T47D (cell line): ENCODE measurements at regions not wholly inside any gene's neighbourhood (a gene's known extent, or its start where the extent isn't known, plus 50 kb on each side); places are given as distances from the start of the nearest gene placed in this dataset.

Experiments used
- DNase-seq, 2 experiments: peaks; one replicate each; pipeline versions ENCODE4 v3.0.0 to v3.0.0-alpha.2; 2011 to 2012; ENCODE audit warnings: low read depth in 1 of 2, low spot score in 1 of 2
- JUND ChIP-seq: IDR thresholded peaks from 2 replicates; pipeline ENCODE4 v1.6.1; 2012; ENCODE audit warnings: low read depth
- in situ Hi-C: cut with HindIII; loops from 2 replicates; pipeline ENCODE4 v1.10.0; 2016; ENCODE audit warnings: low sequenced_read_pairs, low pct_unique_long_range_greater_than_20kb

DNA sequence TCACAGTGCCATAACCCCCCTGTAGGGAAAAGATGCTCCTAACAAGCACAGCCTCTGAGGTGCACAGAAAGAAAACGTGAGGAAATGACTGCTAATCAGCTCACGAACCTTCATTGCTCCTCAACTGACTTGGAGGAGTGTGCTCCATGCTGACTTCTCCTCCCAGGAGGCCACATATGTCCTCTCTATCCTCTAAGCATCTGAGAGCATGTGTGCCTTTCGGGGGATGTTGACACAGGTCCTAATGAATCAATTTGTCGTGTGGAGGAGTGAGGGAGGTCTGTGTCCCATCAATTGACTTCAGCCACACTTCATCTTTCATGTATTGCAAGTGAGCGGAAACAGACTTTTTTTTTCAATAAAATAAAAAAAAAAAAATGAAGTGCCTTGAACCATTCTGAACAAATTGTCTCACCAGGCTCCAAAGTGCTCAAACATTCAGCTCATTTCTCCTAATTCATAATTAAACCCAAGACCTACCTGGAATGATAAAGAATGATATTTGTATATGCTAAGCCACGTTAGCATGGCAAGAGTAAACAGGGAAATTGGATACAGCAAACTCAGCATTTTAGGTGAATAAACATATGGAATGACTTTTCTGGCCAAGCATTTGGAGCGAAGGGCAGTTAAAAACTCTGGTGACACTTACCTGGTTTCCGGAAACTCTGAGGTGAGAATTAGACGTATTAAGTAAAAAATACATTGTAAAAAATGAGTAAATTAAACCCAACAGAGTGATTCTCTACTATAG lies 317.6 kb upstream of the FAT3 start:
- in situ Hi-C loops: no loop called here
- no peak for TF ChIP-seq JUND
- no peak for DNase-seq

DNA sequence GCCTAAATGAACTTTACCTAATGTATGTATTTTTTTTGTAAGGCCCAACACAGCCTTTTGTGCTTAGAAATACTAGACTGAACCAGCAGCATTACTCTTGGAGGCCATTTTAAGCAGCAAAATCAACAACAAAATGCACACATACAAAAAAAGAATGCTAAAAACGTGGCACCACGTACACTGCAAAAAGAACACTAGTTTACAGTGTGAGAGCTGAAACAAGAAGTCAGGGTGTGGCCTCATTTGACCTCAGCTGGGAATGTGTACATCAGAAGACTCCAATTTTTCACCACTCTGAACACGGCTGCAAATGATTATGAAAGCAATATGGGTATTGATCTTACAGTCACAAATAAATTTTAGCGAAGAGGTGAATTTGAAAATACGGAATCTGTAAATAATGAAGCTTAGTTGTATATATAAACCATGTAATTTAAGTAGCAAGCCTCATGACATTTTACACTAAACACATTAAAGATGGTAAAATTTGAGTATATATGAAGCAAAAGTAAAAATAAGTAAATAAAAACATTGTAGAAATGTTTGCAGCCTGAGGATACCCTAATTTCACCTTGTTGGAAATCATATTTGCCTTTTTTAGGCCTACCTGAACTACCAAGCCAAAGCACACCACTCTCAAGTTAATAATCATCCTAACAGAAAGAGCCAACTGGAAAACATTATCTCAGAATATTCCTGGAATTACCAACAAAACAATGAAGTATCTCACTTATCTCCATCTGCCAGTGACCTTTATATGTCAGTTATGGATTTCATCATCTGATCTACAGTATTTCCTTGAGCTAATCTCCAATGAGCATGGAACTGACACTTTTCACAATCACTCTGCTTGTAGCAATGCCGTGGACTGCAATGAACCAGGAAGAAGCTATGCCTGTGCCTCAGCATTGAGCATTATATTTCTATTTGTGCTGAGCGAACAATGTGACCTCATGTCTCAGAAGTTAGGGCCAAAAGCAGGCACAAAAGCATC lies 319.5 kb upstream of the FAT3 start:
- no peak for DNase-seq

DNA sequence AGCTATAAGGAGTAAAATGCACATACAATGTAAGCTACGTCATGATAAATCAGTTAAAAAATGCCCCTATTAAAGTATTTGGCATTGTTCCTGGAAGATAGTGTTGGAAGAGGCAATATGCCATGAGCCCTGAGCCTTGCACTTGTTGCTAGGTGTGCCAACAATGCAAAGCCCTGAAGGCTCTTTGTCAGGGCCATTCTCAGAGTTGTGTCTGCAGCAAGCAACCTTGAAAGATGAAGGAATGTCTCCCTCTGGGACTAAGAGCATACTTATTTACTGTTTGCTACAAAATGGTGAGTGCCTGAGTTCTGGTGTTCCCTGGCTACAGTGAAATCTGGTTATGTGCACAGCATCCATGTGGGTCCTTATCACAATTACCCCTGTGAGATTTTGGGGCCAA lies 322.3 kb upstream of the FAT3 start:
- in situ Hi-C loops: no loop called here
- no peak for DNase-seq
- no peak for TF ChIP-seq JUND

More for the DNA sequence above, 319.5 kb upstream of the FAT3 start:
- TF ChIP-seq JUND: no peak
- in situ Hi-C loops: no loop called here

DNA sequence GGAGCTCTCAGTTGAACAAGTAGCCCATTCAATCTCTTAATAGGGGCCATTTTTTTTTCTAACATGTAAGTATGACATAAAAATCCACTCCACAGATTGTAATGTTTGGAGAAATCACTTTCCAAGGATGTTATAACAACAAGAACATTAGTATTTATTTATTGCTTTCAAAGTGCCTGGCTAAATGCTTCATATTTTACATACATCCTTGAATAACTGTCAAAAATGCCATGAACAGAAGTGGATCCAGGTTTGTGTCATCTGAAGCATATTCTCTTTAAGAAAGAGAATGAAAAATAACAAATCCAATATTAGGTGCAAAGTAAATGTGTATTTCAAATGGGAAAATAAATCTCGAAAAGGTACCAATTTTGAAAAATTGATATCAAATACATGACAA lies 344.0 kb upstream of the FAT3 start:
- TF ChIP-seq JUND: no peak
- in situ Hi-C loops: no loop called here

DNA sequence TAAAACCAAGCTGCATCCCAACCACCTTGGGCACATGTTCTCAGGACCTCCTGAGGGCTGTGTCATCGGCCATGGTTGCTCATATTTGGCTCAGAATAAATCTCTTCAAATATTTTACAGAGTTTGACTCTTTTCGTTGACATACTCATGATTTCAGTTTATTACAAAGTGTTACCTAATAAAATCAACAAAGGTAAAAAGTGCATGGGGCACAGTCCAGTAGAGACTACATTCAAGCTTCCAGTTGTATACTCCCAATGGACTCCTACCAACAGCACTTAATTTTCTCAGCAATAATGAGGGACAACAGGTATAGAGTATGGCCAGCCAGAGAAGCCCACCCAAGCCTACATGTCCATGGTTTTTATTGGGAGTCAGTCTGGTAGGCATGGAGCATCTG lies 347.9 kb upstream of the FAT3 start:
- in situ Hi-C loops: no loop called here
- TF ChIP-seq JUND: no peak
- no peak for DNase-seq

More for the DNA sequence above, 344.0 kb upstream of the FAT3 start:
- DNase-seq: no peak

DNA sequence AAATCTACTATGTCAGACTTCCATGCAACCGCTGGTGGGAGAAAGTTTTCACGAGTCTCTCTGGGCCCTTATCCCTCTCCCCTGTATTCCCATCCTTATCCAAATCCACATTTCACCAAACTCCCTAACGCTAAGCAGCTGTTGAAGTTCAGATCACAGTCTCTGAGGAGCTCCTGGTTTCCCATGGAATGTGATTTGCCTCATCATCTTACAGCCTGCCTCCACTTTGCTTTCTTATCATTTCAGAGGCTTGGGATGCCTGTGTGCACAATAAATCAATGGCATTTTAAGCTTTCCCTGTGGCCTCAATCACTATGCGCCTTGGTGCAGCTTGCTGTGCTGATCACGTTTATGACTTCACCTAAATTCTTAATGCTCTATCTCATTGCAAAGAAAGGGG lies 352.4 kb upstream of the FAT3 start:
- TF ChIP-seq JUND: no peak
- in situ Hi-C loops: no loop called here
- DNase-seq: no peak

DNA sequence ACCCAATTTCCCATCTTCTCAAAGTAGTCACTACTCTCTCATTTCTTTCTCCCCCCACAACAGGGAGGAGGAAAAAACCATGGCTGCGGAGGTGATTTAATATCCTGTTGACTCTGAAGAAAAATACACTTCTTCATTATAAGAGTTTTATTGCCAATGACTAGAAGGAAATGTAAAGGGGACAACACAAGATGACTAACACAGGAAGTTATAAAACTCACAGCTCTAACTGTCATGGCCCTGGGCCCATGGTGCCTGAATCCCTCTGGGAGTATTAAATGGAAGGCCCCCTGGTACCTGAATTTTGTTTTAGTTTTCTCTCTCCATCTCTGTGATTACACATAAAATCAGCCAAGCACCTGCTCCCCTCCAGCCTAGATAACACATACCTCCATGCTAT lies 352.8 kb upstream of the FAT3 start:
- no peak for DNase-seq
- TF ChIP-seq JUND: no peak
- in situ Hi-C loops: no loop called here

DNA sequence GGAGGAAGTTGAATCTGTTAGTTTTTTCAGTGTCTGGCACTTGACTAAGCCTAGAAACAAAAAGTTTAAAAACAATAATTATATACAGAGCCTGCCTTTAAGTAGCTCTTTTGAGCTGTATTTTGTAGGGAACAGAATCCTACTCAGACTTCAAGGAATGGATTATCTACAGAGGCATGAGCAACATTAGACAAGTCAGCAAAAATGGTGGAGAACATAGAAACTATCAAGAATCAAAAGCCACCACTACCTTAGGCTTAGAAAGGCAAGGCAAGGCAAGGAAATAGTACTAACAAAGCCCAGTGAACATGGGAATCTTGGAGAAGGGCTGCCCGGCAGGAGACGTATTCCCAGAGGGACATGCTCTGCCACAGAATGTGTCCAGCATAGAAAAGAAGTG lies 353.6 kb upstream of the FAT3 start:
- DNase-seq: no peak
- TF ChIP-seq JUND: no peak
- in situ Hi-C loops: no loop called here

DNA sequence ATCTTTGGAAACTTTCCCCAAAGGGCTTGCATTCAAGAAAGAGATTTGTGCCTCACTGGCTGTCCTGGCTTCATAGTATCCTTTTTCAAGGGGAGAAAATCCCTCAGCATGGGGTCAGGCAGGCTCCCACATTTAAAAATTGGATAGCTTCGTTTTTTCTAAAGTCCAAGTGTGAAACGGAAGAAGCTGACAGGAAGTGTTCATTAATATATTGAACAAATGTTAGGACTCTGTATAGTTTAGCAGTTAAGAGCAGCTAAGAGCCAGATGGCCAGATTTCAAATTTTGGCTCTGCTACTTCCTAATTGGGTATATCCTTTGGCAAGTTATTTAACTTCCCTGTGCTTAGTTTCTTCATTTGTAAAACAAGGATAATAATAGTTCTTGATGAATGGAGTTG lies 354.9 kb upstream of the FAT3 start:
- in situ Hi-C loops: no loop called here
- no peak for DNase-seq
- TF ChIP-seq JUND: no peak

DNA sequence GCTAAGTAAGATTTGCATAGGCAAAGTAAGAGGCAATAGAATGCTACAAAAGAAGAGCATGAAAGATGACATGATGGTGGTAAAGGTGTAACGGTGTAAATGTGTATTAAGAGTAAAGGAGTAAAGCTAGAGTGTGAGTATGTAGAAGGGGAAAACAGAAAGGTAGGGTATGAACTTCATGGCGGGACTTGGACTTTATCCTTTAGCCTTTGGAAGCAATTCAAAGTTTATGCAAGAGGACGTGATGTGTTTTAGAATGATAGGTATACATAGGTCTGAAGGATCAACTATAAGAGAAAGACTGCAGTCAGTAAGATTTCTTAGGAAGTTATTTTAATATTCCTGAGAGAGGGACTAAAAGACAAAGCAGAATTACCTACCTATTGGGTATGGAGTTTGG lies 358.0 kb upstream of the FAT3 start:
- TF ChIP-seq JUND: no peak
- in situ Hi-C loops: no loop called here
- no peak for DNase-seq

DNA sequence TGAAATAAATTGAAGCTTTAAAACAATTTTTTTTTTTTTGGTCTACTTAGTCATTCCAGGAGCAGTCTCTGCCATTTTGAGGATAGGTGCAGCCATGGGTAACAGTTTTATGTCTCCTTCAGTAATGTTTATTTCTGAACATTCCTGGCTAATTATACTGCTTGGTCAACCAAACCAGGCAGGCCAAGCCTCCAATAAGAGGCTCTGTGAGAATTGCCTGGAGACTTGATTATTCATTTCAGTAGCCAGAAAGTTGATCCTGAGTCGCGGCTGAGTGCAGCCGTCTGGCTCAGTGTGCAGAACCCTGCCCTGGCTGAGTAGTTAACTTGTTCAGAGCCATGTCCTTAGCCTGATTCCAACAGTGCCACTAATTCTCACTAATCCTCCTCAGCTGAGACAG lies 364.0 kb upstream of the FAT3 start:
- TF ChIP-seq JUND: no peak
- DNase-seq: peak in 1 of 2 experiments; percentile 27
- in situ Hi-C loops: no loop called here

DNA sequence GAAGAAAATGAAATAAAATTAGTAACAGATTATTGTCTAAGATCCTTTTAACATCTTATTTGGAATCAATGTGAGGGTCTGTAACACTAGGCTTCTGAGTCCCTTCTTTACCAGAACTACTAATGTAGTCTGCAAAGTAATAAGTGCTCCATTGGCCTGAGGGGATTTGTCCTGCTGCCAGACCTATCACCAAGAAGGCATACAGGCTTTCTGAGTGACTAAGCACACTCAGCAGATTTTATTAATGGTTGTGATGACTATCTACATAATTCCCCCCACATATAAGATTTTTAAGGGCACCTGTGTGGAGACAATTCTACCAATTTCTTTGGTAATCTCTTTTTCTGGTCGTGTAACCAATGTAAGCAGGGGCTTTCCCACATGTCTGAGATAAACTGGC lies 365.0 kb upstream of the FAT3 start:
- DNase-seq: peak in 1 of 2 experiments; percentile 48
- in situ Hi-C loops: no loop called here

DNA sequence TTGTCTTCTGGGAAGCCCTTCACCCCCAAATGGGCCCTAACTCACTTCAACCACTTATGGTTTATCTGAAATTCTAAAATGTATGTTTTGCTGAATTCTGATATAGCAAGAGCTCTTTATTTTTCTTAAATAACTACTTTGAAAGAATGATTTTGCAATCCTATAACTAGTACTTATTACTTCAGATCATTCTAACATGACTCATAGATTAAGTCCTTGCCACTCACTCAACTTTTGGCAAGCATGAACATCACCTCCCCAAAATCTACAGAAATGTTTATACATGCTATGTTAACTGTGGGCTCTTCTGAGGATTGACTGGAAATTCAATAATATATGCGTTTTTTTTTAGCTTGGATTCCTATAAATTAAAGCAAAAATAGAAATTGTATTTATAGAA lies 367.4 kb upstream of the FAT3 start:
- DNase-seq: no peak
- no peak for TF ChIP-seq JUND
- in situ Hi-C loops: no loop called here

More for the DNA sequence above, 365.0 kb upstream of the FAT3 start:
- TF ChIP-seq JUND: no peak
